ENCODE measurements at regions not wholly inside any gene's neighbourhood (a gene's known extent, or its start where the extent isn't known, plus 50 kb on each side); places are given as distances from the start of the nearest gene placed in this dataset.
"Not testable (repeated sequence)": the region's sequence is repeated elsewhere in the genome, so short reads cannot be mapped to it uniquely, and the experiment has no call there.

DNA sequence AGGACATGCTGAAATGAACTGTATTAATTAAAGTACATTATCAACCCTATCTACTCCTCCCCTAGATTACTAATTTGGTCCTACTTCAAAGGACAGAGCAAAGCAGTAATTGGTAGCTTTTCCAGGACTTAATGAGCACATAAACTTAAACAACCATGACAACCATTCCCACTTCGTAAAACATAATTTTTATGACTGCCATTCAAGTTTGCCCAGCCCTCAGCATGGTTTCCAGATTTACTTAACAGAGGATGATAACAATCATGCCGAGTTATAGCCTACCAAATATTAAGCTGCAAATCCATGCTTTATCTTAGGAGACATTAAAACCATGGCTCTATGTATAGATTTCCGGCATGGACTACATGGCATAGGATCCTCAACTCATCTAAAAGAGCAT, 401.1 kb upstream of the CHAC2 start:
- no peak for DNase-seq (ENCODE audit: low read depth)

- no peak for DNase-seq (ENCODE audit: low read depth)
Measured at GRCh38 chr2:53362934-53363333, 404.7 kb upstream of the CHAC2 start.

DNA sequence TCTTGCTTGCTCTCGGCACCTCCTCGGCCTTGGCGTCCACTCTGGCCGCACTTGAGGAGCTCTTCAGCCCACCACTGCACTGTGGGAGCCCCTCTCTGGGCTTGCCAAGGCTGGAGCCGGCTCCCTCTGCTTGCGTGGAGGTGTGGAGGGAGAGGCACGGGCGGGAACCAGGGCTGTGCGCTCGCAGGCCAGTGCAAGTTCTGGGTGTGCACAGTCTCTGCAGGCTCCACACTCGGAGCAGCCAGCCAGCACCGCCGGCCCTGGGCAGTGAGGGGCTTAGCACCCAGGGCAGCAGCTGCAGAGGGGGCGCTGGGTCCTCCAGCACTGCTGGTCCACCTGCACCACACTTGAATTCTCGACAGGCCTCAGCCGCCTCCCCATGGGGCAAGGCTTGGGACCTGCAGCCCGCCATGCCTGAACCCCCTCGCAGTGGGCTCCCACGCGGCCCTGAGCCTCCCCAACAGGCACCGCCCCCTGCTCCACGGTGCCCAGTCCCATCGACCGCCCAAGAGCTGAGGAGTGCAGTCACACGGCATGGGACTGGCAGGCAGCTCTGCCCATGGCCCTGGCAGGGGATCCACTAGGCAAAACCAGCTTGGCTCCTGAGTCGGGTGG, 411.2 kb upstream of the CHAC2 start:
- no peak for DNase-seq (ENCODE audit: low read depth)

DNA sequence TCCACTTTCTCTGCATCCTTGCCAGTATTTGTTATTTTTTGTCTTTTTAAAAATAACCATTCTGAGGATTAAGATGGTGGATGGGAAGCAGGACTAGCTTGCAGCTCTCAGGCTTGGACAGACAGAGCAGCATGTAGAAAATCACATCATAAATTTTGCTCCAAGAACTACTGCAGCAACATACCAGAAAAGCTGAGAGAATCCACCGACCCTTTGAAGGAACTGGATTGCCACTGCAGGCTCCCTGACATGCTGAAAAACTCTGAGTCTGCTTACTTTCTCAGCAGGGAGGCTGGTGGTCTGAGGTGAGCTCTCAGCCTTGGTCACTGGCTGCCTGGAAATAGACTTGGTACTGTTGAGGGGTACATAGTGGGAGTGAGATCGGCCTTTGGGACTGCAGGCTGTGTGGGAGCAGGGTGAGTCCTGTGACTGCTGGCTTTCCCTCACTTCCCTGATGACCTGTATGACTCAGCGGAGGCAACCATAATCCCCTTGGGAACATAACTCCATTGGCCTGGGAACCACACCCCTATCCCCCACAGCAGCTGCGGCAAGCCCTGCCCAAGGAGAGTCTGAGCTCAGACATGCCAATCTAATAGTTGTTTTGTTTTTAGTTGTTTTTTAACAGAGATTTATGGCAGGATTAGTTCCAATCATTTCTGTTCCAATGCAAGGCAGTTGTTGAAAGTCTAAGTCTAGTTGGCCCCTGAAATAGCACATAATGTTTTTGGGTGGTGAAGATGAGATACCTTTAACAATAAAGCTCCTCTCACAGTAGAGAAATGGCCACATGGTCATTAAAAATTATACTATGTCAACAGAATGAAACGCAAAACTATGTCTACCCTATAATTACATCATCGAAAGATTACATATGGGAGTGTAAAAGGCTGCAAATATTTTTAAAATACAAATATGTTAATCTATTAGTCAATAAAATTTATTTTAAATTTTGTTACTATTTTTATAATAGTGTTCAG, 414.2 kb upstream of the CHAC2 start:
- DNase-seq (ENCODE audit: low read depth), result peak; percentile 40

GRCh38 chr2:53347269-53347668, 420.3 kb upstream of the CHAC2 start:
- peak; percentile 6 for DNase-seq (ENCODE audit: low read depth)

- DNase-seq (ENCODE audit: low read depth), result no peak
Measured at GRCh38 chr2:53342248-53342647, 425.4 kb upstream of the CHAC2 start.

DNA sequence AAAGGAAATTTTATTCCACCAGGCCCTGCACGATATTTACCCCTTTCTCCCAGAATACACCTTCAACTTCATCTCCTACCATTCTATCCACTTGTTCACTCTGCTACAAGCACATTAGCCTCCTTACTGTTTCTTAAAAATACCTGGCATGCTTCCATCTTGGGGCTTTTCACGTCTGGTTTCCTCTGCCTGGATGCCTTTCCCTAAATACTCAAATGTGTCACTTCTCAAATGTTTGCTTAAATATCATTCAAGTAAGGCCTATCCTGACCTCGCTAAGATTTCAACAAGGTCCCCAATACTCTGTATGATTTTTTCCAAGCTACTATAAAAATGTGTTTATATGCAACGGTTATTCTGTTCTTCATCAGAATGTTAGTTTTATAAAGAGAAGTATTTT, 433.0 kb upstream of the CHAC2 start:
- DNase-seq (ENCODE audit: low read depth), result no peak

- no peak for DNase-seq (ENCODE audit: low read depth)
Measured at GRCh38 chr2:53331667-53332066, 435.9 kb upstream of the CHAC2 start.

- DNase-seq (ENCODE audit: low read depth), result no peak
Measured at GRCh38 chr2:53317861-53318260, 449.7 kb upstream of the CHAC2 start.

- no peak for DNase-seq (ENCODE audit: low read depth)
Measured at GRCh38 chr2:53315149-53315548, 452.5 kb upstream of the CHAC2 start.

DNA sequence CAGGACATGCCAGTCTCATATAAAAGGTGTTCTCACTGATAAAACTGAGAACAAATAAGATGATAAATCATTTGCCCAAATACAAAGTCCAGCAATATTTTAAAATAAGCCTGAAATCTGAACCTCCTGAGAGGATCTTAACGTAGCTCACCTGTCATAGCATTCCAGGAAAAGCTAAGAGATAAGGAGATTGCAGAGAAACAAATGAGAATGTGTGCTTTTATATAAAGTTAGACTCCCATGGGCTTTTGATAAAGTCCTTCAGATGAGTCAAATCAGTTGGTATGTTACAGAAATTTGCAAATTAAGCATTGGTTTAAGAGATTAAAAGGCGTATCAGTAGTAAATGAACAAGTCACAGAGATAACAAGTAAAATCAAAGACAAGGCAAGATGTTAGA, 452.9 kb upstream of the CHAC2 start:
- no peak for DNase-seq (ENCODE audit: low read depth)

GRCh38 chr2:53313644-53314043, 454.0 kb upstream of the CHAC2 start:
- DNase-seq (ENCODE audit: low read depth), result not testable (repeated sequence)

DNA sequence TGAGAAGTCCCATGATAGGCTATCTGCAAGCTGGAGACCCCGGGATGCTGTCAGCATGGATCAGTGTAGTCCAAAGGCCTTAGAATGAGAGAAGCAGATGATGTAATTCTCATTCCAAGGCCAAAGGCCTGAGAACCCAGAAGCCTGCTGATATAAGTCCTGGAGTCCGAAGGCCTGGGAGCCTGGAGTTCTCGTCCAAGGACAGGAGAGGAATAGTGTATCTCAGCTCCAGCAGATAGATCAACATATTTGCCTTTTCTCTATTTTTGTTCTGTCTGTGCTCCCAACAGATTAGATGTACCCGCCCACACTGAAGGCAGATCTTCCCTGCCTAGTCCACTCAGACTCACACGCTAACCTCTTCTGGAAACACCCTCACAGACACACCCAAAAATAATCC, 454.9 kb upstream of the CHAC2 start:
- DNase-seq (ENCODE audit: low read depth), result no peak

- no peak for DNase-seq (ENCODE audit: low read depth)
Measured at GRCh38 chr2:53312181-53312580, 455.4 kb upstream of the CHAC2 start.

GRCh38 chr2:53303012-53303578, 464.5 kb upstream of the CHAC2 start:
- no peak for DNase-seq (ENCODE audit: low read depth)

DNA sequence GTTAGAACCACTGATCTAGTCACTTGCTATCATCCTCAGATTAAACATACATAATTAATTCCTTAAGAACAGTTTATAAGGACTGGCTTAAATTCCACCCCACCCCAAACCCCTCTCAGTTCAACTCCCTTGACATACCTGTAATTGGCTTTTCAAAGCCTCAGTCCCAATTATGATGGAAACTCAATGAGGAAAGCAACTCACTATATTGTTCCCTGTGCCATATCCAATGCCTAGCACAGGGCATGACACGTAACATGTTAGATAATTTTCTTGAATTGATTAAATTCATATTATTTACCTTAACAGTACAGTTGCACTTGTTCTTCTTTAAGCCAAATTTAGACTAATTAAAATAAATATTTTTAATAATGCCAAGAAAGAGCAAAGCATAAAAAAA, 465.1 kb upstream of the CHAC2 start:
- DNase-seq (ENCODE audit: low read depth), result no peak

DNA sequence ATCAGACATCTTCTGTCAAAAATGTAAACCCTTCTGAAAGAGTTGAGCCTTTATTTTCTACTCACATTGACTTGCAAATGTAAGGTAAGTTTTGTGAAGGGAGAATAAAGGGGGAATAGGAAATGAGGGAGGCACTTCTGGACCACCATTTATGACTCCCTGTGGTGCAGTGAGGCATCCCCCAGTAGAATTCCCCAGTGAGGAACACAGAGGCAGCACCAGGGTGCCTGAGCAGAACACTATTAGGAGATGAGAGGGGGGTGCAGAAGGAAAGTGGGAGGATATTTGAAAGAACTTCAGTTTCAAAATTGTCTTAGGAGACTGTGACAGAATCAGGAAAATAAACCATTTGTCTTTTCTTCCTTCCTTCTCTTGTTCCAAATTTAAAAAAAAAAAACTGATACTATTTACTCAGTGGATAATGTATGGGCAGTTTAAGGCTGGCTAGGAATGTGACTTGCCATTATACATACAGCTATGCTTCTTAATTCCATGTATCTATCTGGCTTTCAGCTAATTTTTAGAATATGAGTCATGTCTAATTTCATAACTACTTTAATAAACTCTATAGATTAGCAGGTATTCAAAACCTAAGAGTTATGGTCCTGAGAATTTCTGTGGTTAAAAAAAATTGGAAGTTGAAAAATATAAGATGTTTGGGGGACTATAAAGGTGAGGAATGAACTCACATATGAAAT, 478.1 kb upstream of the CHAC2 start:
- DNase-seq (ENCODE audit: low read depth), result peak; percentile 4

GRCh38 chr2:53286345-53286744, 481.3 kb upstream of the CHAC2 start:
- DNase-seq (ENCODE audit: low read depth), result peak; percentile 17

DNA sequence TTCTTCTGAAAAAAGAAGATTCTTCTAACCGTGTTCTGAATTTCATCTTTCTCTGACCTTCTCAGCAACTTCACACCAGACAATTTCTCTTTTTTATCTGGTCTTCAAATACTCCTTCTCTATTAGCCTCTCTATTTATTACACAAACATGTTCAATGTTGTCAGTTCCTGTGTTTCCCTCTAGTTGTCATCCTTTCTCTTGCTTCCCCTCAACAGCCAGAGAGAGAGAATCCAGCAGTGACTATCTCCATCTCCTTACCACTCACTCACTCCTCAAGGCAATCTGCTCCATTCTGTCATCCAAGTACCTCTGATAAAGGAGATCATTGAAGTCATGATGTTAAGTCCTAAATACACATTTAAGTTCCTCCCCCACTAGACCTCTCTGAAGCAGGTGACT, 491.9 kb upstream of the CHAC2 start:
- DNase-seq (ENCODE audit: low read depth), result no peak

GRCh38 chr2:53268626-53269025, 499.0 kb upstream of the CHAC2 start:
- no peak for DNase-seq (ENCODE audit: low read depth)

GRCh38 chr2:53268086-53268485, 499.5 kb upstream of the CHAC2 start:
- no peak for DNase-seq (ENCODE audit: low read depth)

GRCh38 chr2:53265544-53266299, 501.9 kb upstream of the CHAC2 start:
- no peak for DNase-seq (ENCODE audit: low read depth)

All from iris pigment epithelial cell (primary cell).